H1 (cell line): ENCODE measurements at regions not wholly inside any gene's neighbourhood (a gene's known extent, or its start where the extent isn't known, plus 50 kb on each side); places are given as distances from the start of the nearest gene placed in this dataset.

ENCODE experiments used
- CTCF ChIA-PET: fragments of 300-600 bp; sonication (Branson Sonifier 250); formaldehyde crosslinking; loops from one replicate; lab custom pipeline; 2021; ENCODE audit not compliant: partially characterized antibody; lab: Charles Lee
- POLR2A ChIA-PET: fragments of 300-600 bp; sonication (Branson Sonifier 250); formaldehyde crosslinking; loops from one replicate; lab custom pipeline; 2021; ENCODE audit warnings: inconsistent platforms; ENCODE audit not compliant: partially characterized antibody; lab: Charles Lee
- DNase-seq, 2 experiments: peaks; one replicate each; pipeline versions ENCODE4 v3.0.0 to v3.0.0-alpha.2; 2010 to 2022; ENCODE audit warnings: low spot score in 2 of 2, low read depth in 1 of 2, mixed read lengths in 1 of 2
- FAIRE-seq: peaks from 2 replicates; lab custom pipeline; 2011; peaks lifted over from hg19 to GRCh38; lab: Jason Lieb, UNC
- H2AFZ ChIP-seq: 2 replicates; pipeline ENCODE4 v1.8.1; 2012; ENCODE audit warnings: low read length, inconsistent platforms
- H2AK5ac ChIP-seq: 2 replicates; pipeline ENCODE4 v1.6.1; 2013; ENCODE audit warnings: low read depth, low read length
- H2BK120ac ChIP-seq: replicated peaks from 2 replicates; pipeline ENCODE3; 2013; ENCODE audit warnings: low read depth, low read length, inconsistent platforms
- H2BK12ac ChIP-seq: 2 replicates; pipeline ENCODE4 v1.6.1; 2013; ENCODE audit warnings: low read depth, low read length
- H2BK15ac ChIP-seq: 2 replicates; pipeline ENCODE4 v1.6.1; 2013; ENCODE audit warnings: low read length
- H2BK20ac ChIP-seq: 2 replicates; pipeline ENCODE4 v1.6.1; 2013; ENCODE audit warnings: low read length
- H2BK5ac ChIP-seq: 2 replicates; pipeline ENCODE4 v1.6.1; 2013; ENCODE audit warnings: low read depth, low read length
- H3K14ac ChIP-seq: 2 replicates; pipeline ENCODE4 v1.6.1; 2013; ENCODE audit warnings: inconsistent platforms; ENCODE audit not compliant: insufficient read length
- H3K18ac ChIP-seq: 2 replicates; pipeline ENCODE4 v1.6.1; 2013; ENCODE audit warnings: low read length; ENCODE audit errors: extremely low read depth
- H3K23ac ChIP-seq: 2 replicates; pipeline ENCODE4 v1.6.1; 2013; ENCODE audit warnings: inconsistent platforms; ENCODE audit not compliant: insufficient read length
- H3K23me2 ChIP-seq: 2 replicates; pipeline ENCODE4 v1.6.1; 2013; ENCODE audit warnings: low read depth, low read length
- H3K27ac ChIP-seq: 2 replicates; pipeline ENCODE4 v1.6.1; 2011; ENCODE audit warnings: low read depth, low read length, inconsistent platforms
- H3K27me3 ChIP-seq, 4 experiments: replicated peaks in 1 of 4; 1 replicate in 1 of 4; 2 replicates in 3 of 4; pipeline versions ENCODE4 v1.6.1 to v1.8.1; 2011 to 2013; ENCODE audit warnings: low read length in 3 of 4, mild to moderate bottlenecking in 3 of 4, inconsistent platforms in 2 of 4, mixed read lengths in 2 of 4, moderate library complexity in 1 of 4; ENCODE audit not compliant: control insufficient read depth in 3 of 4, insufficient read depth in 3 of 4; ENCODE audit errors: extremely low read depth in 1 of 4
- H3K36me3 ChIP-seq, 4 experiments: 2 replicates each; pipeline versions ENCODE4 v1.6.1 to v1.8.1; 2011 to 2013; ENCODE audit warnings: mild to moderate bottlenecking in 4 of 4, low read length in 3 of 4, moderate library complexity in 2 of 4, control low read depth in 1 of 4, inconsistent platforms in 1 of 4; ENCODE audit not compliant: insufficient read depth in 4 of 4, control insufficient read depth in 2 of 4
- H3K4ac ChIP-seq: replicated peaks from 2 replicates; pipeline ENCODE3; 2013; ENCODE audit warnings: low read length, low read depth, mixed read lengths, inconsistent platforms; ENCODE audit not compliant: insufficient read length
- H3K4me1 ChIP-seq, 4 experiments: replicated peaks in 1 of 4; 1 replicate in 1 of 4; 2 replicates in 3 of 4; pipeline versions ENCODE4 v1.6.1 to v1.8.1; 2011 to 2013; ENCODE audit warnings: low read length in 3 of 4, inconsistent platforms in 2 of 4, mixed read lengths in 1 of 4; ENCODE audit not compliant: insufficient read depth in 4 of 4, control insufficient read depth in 3 of 4
- H3K4me2 ChIP-seq, 2 experiments: 2 replicates each; pipeline versions ENCODE4 v1.6.1 to v1.8.1; 2011 to 2013; ENCODE audit warnings: low read depth in 2 of 2, low read length in 2 of 2, control low read depth in 1 of 2, inconsistent platforms in 1 of 2, mild to moderate bottlenecking in 1 of 2; ENCODE audit not compliant: insufficient read depth in 1 of 2
- H3K4me3 ChIP-seq, 4 experiments: fragments of 200-600, 300-600 bp in 1 of 4; sonication (generic), shearing (Covaris generic), sonication (Bioruptor Twin) in 1 of 4; 2 replicates each; pipeline versions ENCODE4 v1.5.1 to v1.8.1; 2011 to 2016; ENCODE audit warnings: low read length in 4 of 4, low read depth in 3 of 4, control low read depth in 2 of 4, inconsistent platforms in 2 of 4, mild to moderate bottlenecking in 2 of 4, mixed read lengths in 1 of 4, moderate library complexity in 1 of 4; ENCODE audit not compliant: insufficient read depth in 2 of 4; ENCODE audit errors: extremely low read depth in 1 of 4
- H3K56ac ChIP-seq: replicated peaks from 2 replicates; pipeline ENCODE3; 2013; ENCODE audit warnings: low read depth, mild to moderate bottlenecking, mixed read lengths, low read length, inconsistent platforms; ENCODE audit not compliant: insufficient read length
- H3K79me1 ChIP-seq: 2 replicates; pipeline ENCODE4 v1.6.1; 2013; ENCODE audit warnings: low read depth, low read length, control low read depth
- H3K79me2 ChIP-seq, 2 experiments: 2 replicates each; pipeline versions ENCODE4 v1.6.1 to v1.8.1; 2012 to 2013; ENCODE audit warnings: low read length in 2 of 2, mild to moderate bottlenecking in 2 of 2, inconsistent platforms in 1 of 2; ENCODE audit not compliant: insufficient read depth in 2 of 2, control insufficient read depth in 1 of 2
- H3K9ac ChIP-seq, 4 experiments: replicated peaks in 1 of 4; 1 replicate in 1 of 4; 2 replicates in 3 of 4; pipeline versions ENCODE4 v1.6.1 to v1.8.1; 2011 to 2013; ENCODE audit warnings: low read depth in 3 of 4, low read length in 3 of 4, control low read depth in 2 of 4, mild to moderate bottlenecking in 2 of 4, moderate library complexity in 2 of 4, inconsistent platforms in 1 of 4; ENCODE audit errors: extremely low read depth in 1 of 4
- H3K9me3 ChIP-seq, 2 experiments: 2 replicates each; pipeline versions ENCODE4 v1.6.1 to v1.8.1; 2012 to 2013; ENCODE audit warnings: mild to moderate bottlenecking in 2 of 2, moderate library complexity in 2 of 2, control low read depth in 1 of 2, inconsistent platforms in 1 of 2, low read depth in 1 of 2, low read length in 1 of 2, mixed read lengths in 1 of 2; ENCODE audit not compliant: insufficient read depth in 2 of 2
- H4K20me1 ChIP-seq, 2 experiments: replicated peaks in 1 of 2; 2 replicates each; pipeline versions ENCODE3 to v1.8.1; 2011 to 2013; ENCODE audit warnings: inconsistent platforms in 2 of 2, low read length in 2 of 2, mild to moderate bottlenecking in 1 of 2; ENCODE audit not compliant: insufficient read depth in 2 of 2, control insufficient read depth in 1 of 2
- H4K5ac ChIP-seq: 2 replicates; pipeline ENCODE4 v1.6.1; 2013; ENCODE audit warnings: low read length, low read depth, mixed read lengths, inconsistent platforms; ENCODE audit not compliant: insufficient read length
- H4K8ac ChIP-seq: 2 replicates; pipeline ENCODE4 v1.8.0; 2013; ENCODE audit warnings: mild to moderate bottlenecking, moderate library complexity, low read length, inconsistent platforms; ENCODE audit not compliant: insufficient read depth; ENCODE audit errors: extremely low read depth
- H4K91ac ChIP-seq: replicated peaks from 2 replicates; pipeline ENCODE3; 2013; ENCODE audit warnings: low read length, mixed read lengths, inconsistent platforms; ENCODE audit not compliant: insufficient read length
- CBX8 ChIP-seq: fragments of 300-800, 300-1000 bp; sonication (generic); IDR thresholded peaks from 2 replicates; pipeline ENCODE4 v1.7.1; 2016; ENCODE audit warnings: low read depth, low read length, borderline replicate concordance
- EZH2 ChIP-seq: fragments of 200-600 bp; sonication (generic); IDR thresholded peaks from 2 replicates; pipeline ENCODE4 v1.7.1; 2012; ENCODE audit warnings: low read depth, mild to moderate bottlenecking, moderate library complexity, low read length, inconsistent platforms; ENCODE audit not compliant: severe bottlenecking
- JUN ChIP-seq: IDR thresholded peaks from 2 replicates; pipeline ENCODE4 v1.6.1; 2011; ENCODE audit warnings: low read depth, mild to moderate bottlenecking, improper control_type of control experiment, low read length
- JUND ChIP-seq: IDR thresholded peaks from 2 replicates; pipeline ENCODE4 v1.6.1; 2011; ENCODE audit warnings: mild to moderate bottlenecking, improper control_type of control experiment, low read length
- MAFK ChIP-seq: IDR thresholded peaks from 2 replicates; pipeline ENCODE4 v1.6.1; 2012; ENCODE audit warnings: low read depth, mild to moderate bottlenecking, improper control_type of control experiment, low read length
- RBBP5 ChIP-seq: IDR thresholded peaks from 2 replicates; pipeline ENCODE4 v1.7.1; 2012; ENCODE audit warnings: low read depth, mild to moderate bottlenecking, inconsistent platforms, low read length, moderate library complexity, borderline replicate concordance
- SUZ12 ChIP-seq: fragments of 200-600 bp; sonication (generic); IDR thresholded peaks from 2 replicates; pipeline ENCODE4 v1.6.1; 2012; ENCODE audit warnings: mild to moderate bottlenecking, inconsistent platforms, low read length, moderate library complexity, mixed read lengths
- TAF1 ChIP-seq: IDR thresholded peaks from 2 replicates; pipeline ENCODE4 v1.6.1; 2011; ENCODE audit warnings: mild to moderate bottlenecking, low read depth, low read length
- USF2 ChIP-seq: IDR thresholded peaks from 2 replicates; pipeline ENCODE4 v1.6.1; 2011; ENCODE audit warnings: low read length, improper control_type of control experiment
- WGBS, 2 experiments: shearing (Covaris generic) in 1 of 2; methylation state at CpG; one replicate each; pipeline versions ENCODE4 v1.1.6 to v1.1.7; 2013 to 2015; ENCODE audit warnings: low lambda C conversion rate in 2 of 2, mixed read lengths in 2 of 2, inconsistent platforms in 1 of 2, low coverage in 1 of 2, missing lambda C conversion rate in 1 of 2; ENCODE audit not compliant: insufficient replicate concordance in 2 of 2, insufficient coverage in 1 of 2, insufficient read length in 1 of 2; ENCODE audit errors: extremely low coverage in 1 of 2, missing lambda C conversion rate in 1 of 2; 5-methylcytosine and 5-hydroxymethylcytosine counted together

GRCh38 chr11:109822436-109823102 lies 270.6 kb upstream of the ZC3H12C start:
- 85% methylated on average over 6 of the region's 6 CpGs; no CpG with 5 or more reads in 1 of the 2 experiments for WGBS, 2 experiments
- DNase-seq (no peak), FAIRE-seq (no peak)
- H3K4me1 ChIP-seq, result no peaks in the 10 kb centered on the region
- H3K79me2 ChIP-seq, result no peaks in the 10 kb centered on the region
- no peak overlapping the region for H4K91ac ChIP-seq
- H2BK12ac ChIP-seq, result no peak overlapping the region
- POLR2A ChIA-PET, result interaction anchor here (0.8 kb wide), 1 partner anchor 266 kb away, joined by 3 read pairs; no protein-coding TSS in a partner anchor
- H3K23ac ChIP-seq, result no peak overlapping the region
- no peaks in the 10 kb centered on the region for H4K20me1 ChIP-seq
- no peak overlapping the region for H4K8ac ChIP-seq
- H3K18ac ChIP-seq, result no peak overlapping the region
- no peak overlapping the region for H3K4me2 ChIP-seq
- no peaks in the 10 kb centered on the region for H3K27me3 ChIP-seq
- no peak overlapping the region for H3K14ac ChIP-seq
- H3K36me3 ChIP-seq, result no peaks in the 10 kb centered on the region
- H3K56ac ChIP-seq, result no peak overlapping the region
- H2BK15ac ChIP-seq, result no peak overlapping the region
- no peak overlapping the region for H2BK20ac ChIP-seq
- no peak overlapping the region for H3K27ac ChIP-seq
- no peak overlapping the region for H4K5ac ChIP-seq
- no peaks in the 10 kb centered on the region for H3K23me2 ChIP-seq
- no peak overlapping the region for H3K9ac ChIP-seq
- no peak overlapping the region for H3K4ac ChIP-seq
- CTCF ChIA-PET, result interaction anchor here (0.7 kb wide), 1 partner anchor 126 kb away, joined by 3 read pairs; no protein-coding TSS in a partner anchor
- no peak overlapping the region for H2AFZ ChIP-seq
- H2BK5ac ChIP-seq, result no peak overlapping the region
- no peak overlapping the region for H3K4me3 ChIP-seq
- no peaks in the 10 kb centered on the region for H3K79me1 ChIP-seq
- TF ChIP-seq RBBP5 (no peak), USF2 (no peak), TAF1 (no peak), MAFK (no peak), JUN (no peak), JUND (no peak), SUZ12 (no peak), CBX8 (no peak), EZH2 (no peak)
- no peaks in the 10 kb centered on the region for H3K9me3 ChIP-seq
- no peak overlapping the region for H2AK5ac ChIP-seq
- H2BK120ac ChIP-seq, result no peak overlapping the region
